Activated CD8-positive, alpha-beta T cell treated with anti-CD3 and anti-CD28 coated beads for 36 hours (primary cell): ENCODE measurements at regions not wholly inside any gene's neighbourhood (a gene's known extent, or its start where the extent isn't known, plus 50 kb on each side); places are given as distances from the start of the nearest gene placed in this dataset.

Experiments used
- ATAC-seq: fragments of 200-7000 bp; cut with Tn5 transposase; one replicate; pipeline ENCODE4 v1.10.0; 2021; ENCODE audit warnings: mild to moderate bottlenecking, moderate library complexity
- CTCF ChIA-PET: fragments of 350-600 bp; sonication (Branson Sonifier 250); formaldehyde crosslinking; loops from one replicate; lab custom pipeline; 2021; ENCODE audit warnings: antibody characterized with exemption; lab: Charles Lee
- POLR2A ChIA-PET: fragments of 350-600 bp; sonication (Branson Sonifier 250); formaldehyde crosslinking; loops from one replicate; lab custom pipeline; 2021; ENCODE audit warnings: antibody characterized with exemption; lab: Charles Lee
- DNase-seq: peaks from one replicate; pipeline ENCODE4 v3.0.0-alpha.2; 2020
- H3K27ac Mint-ChIP-seq: one replicate; pipeline ENCODE4 v1.8.0; 2021; ENCODE audit warnings: mild to moderate bottlenecking, mixed read lengths
- H3K27me3 Mint-ChIP-seq: one replicate; pipeline ENCODE4 v1.8.0; 2021; ENCODE audit warnings: mixed read lengths
- H3K36me3 Mint-ChIP-seq: one replicate; pipeline ENCODE4 v1.8.0; 2021; ENCODE audit warnings: low read depth, mixed read lengths
- H3K4me1 Mint-ChIP-seq: one replicate; pipeline ENCODE4 v1.8.0; 2021; ENCODE audit warnings: low read depth, mixed read lengths
- H3K4me3 Mint-ChIP-seq: one replicate; pipeline ENCODE4 v1.8.0; 2021; ENCODE audit warnings: mild to moderate bottlenecking, moderate library complexity, mixed read lengths
- H3K9me3 Mint-ChIP-seq: one replicate; pipeline ENCODE4 v1.8.0; 2021; ENCODE audit warnings: mixed read lengths
- CTCF ChIP-seq: fragments of 200-600 bp; IDR thresholded peaks from one replicate; pipeline ENCODE4 v1.8.0; 2022; ENCODE audit warnings: antibody characterized with exemption, mild to moderate bottlenecking
- intact Hi-C: fragments of 100-400 bp; cut with micrococcal nuclease; formaldehyde crosslinking; loops from one replicate; pipeline ENCODE4 v1.10.0; 2022

GRCh38 chr13:85671336-85671735 is 127.9 kb downstream of the SLITRK6 start:
- POLR2A ChIA-PET, result no interaction called here
- Mint-ChIP-seq H3K9me3 (peaks cover 14% of the 10 kb centered on the region), H3K4me1 (no peaks in the 10 kb centered on the region), H3K27ac (no peak overlapping the region), H3K36me3 (no peaks in the 10 kb centered on the region), H3K4me3 (no peak overlapping the region), H3K27me3 (no peaks in the 10 kb centered on the region)
- intact Hi-C loops, result no loop called here
- ATAC-seq (no peak), DNase-seq (no peak)
- CTCF ChIA-PET, result no interaction called here
- TF ChIP-seq CTCF, result no peak

- no peak for TF ChIP-seq CTCF
- Mint-ChIP-seq H3K27me3 (no peaks in the 10 kb centered on the region), H3K4me3 (no peak overlapping the region), H3K27ac (no peak overlapping the region), H3K4me1 (no peaks in the 10 kb centered on the region), H3K36me3 (no peaks in the 10 kb centered on the region), H3K9me3 (no peaks in the 10 kb centered on the region)
- ChIA-PET CTCF (no interaction called here), POLR2A (no interaction called here)
- no peak for DNase-seq
- intact Hi-C loops, result no loop called here
- no peak for ATAC-seq
Measured at GRCh38 chr13:85666356-85666755, 132.9 kb downstream of the SLITRK6 start.

- intact Hi-C loops, result no loop called here
- TF ChIP-seq CTCF, result no peak
- Mint-ChIP-seq H3K27ac (no peak overlapping the region), H3K36me3 (no peaks in the 10 kb centered on the region), H3K4me3 (no peak overlapping the region), H3K4me1 (no peaks in the 10 kb centered on the region), H3K27me3 (no peaks in the 10 kb centered on the region), H3K9me3 (no peaks in the 10 kb centered on the region)
- ChIA-PET CTCF (no interaction called here), POLR2A (no interaction called here)
- DNase-seq (no peak), ATAC-seq (no peak)
Measured at GRCh38 chr13:85665286-85665685, 133.9 kb downstream of the SLITRK6 start.

- H3K27me3 Mint-ChIP-seq, result no peaks in the 10 kb centered on the region
- H3K4me1 Mint-ChIP-seq, result no peaks in the 10 kb centered on the region
- no peak overlapping the region for H3K27ac Mint-ChIP-seq
- no peak overlapping the region for H3K4me3 Mint-ChIP-seq
- intact Hi-C loops, result no loop called here
- POLR2A ChIA-PET, result no interaction called here
- no peak for TF ChIP-seq CTCF
- ATAC-seq, result no peak
- H3K36me3 Mint-ChIP-seq, result no peaks in the 10 kb centered on the region
- DNase-seq, result no peak
- CTCF ChIA-PET, result no interaction called here
- no peaks in the 10 kb centered on the region for H3K9me3 Mint-ChIP-seq
Measured at GRCh38 chr13:85663856-85664255, 135.4 kb downstream of the SLITRK6 start.

- ChIA-PET CTCF (no interaction called here), POLR2A (no interaction called here)
- Mint-ChIP-seq H3K27me3 (no peaks in the 10 kb centered on the region), H3K36me3 (no peaks in the 10 kb centered on the region), H3K4me1 (no peaks in the 10 kb centered on the region), H3K4me3 (no peak overlapping the region), H3K27ac (no peak overlapping the region), H3K9me3 (no peaks in the 10 kb centered on the region)
- ATAC-seq (no peak), DNase-seq (no peak)
- no peak for TF ChIP-seq CTCF
- intact Hi-C loops, result no loop called here
Measured at GRCh38 chr13:85662186-85662585, 137.0 kb downstream of the SLITRK6 start.
